Keratinocyte (primary cell): ENCODE measurements at regions not wholly inside any gene's neighbourhood (a gene's known extent, or its start where the extent isn't known, plus 50 kb on each side); places are given as distances from the start of the nearest gene placed in this dataset.

Source experiments
- DNase-seq: peaks from one replicate; pipeline ENCODE4 v3.0.0-alpha.2; 2011; ENCODE audit warnings: low read depth, missing footprints, low spot score
- FAIRE-seq: peaks from 2 replicates; lab custom pipeline; 2011; peaks lifted over from hg19 to GRCh38; lab: Jason Lieb, UNC
- H2AFZ ChIP-seq: 2 replicates; pipeline ENCODE4 v1.6.0; 2012; ENCODE audit warnings: low read length, control low read depth, inconsistent platforms; ENCODE audit not compliant: control insufficient read depth
- H3K27ac ChIP-seq: 2 replicates; pipeline ENCODE4 v1.5.1; 2011; ENCODE audit warnings: low read length; ENCODE audit not compliant: control insufficient read depth, insufficient read depth
- H3K27me3 ChIP-seq: 3 replicates; pipeline ENCODE4 v1.6.0; 2011; ENCODE audit warnings: low read length; ENCODE audit not compliant: control insufficient read depth, insufficient read depth; ENCODE audit errors: extremely low read depth
- H3K36me3 ChIP-seq, 2 experiments: 2 replicates in 1 of 2; 3 replicates in 1 of 2; pipeline ENCODE4 v1.5.1; 2011; ENCODE audit warnings: low read length in 2 of 2, mild to moderate bottlenecking in 1 of 2; ENCODE audit not compliant: control insufficient read depth in 2 of 2, insufficient read depth in 2 of 2; ENCODE audit errors: extremely low read depth in 1 of 2
- H3K4me1 ChIP-seq: 3 replicates; pipeline ENCODE4 v1.5.1; 2011; ENCODE audit warnings: low read length; ENCODE audit not compliant: control insufficient read depth, insufficient read depth; ENCODE audit errors: extremely low read depth
- H3K4me2 ChIP-seq: 3 replicates; pipeline ENCODE4 v1.6.0; 2011; ENCODE audit warnings: low read depth, low read length; ENCODE audit not compliant: control insufficient read depth, insufficient read depth; ENCODE audit errors: extremely low read depth
- H3K4me3 ChIP-seq, 3 experiments: fragments of 200-600 bp in 1 of 3; sonication (generic) in 1 of 3; 2 replicates in 2 of 3; 3 replicates in 1 of 3; pipeline ENCODE4 v1.5.1; 2011 to 2016; ENCODE audit warnings: low read length in 3 of 3, mild to moderate bottlenecking in 3 of 3, control low read depth in 2 of 3, inconsistent platforms in 1 of 3, low read depth in 1 of 3, mixed read lengths in 1 of 3, mixed run types in 1 of 3, moderate library complexity in 1 of 3; ENCODE audit not compliant: control insufficient read depth in 2 of 3, insufficient read depth in 2 of 3; ENCODE audit errors: extremely low read depth in 1 of 3
- H3K79me2 ChIP-seq: 2 replicates; pipeline ENCODE4 v1.6.0; 2012; ENCODE audit warnings: low read length; ENCODE audit not compliant: control insufficient read depth, insufficient read depth
- H3K9ac ChIP-seq: 3 replicates; pipeline ENCODE4 v1.6.0; 2011; ENCODE audit warnings: low read length; ENCODE audit not compliant: control insufficient read depth, insufficient read depth; ENCODE audit errors: extremely low read depth
- H3K9me1 ChIP-seq: 3 replicates; pipeline ENCODE4 v1.6.0; 2011; ENCODE audit warnings: low read length; ENCODE audit not compliant: control insufficient read depth, insufficient read depth; ENCODE audit errors: extremely low read depth
- H3K9me3 ChIP-seq: 2 replicates; pipeline ENCODE4 v1.5.1; 2012; ENCODE audit warnings: low read depth, low read length; ENCODE audit not compliant: control insufficient read depth
- H4K20me1 ChIP-seq: 3 replicates; pipeline ENCODE4 v1.6.0; 2011; ENCODE audit warnings: low read length; ENCODE audit not compliant: control insufficient read depth, insufficient read depth; ENCODE audit errors: extremely low read depth
- CTCF ChIP-seq, 3 experiments: IDR thresholded peaks in 1 of 3; conservative IDR thresholded peaks in 1 of 3; optimal IDR thresholded peaks in 1 of 3; 2 replicates in 2 of 3; 3 replicates in 1 of 3; pipeline versions ENCODE3 to v1.5.1; 2011; ENCODE audit warnings: low read length in 3 of 3, mild to moderate bottlenecking in 3 of 3, moderate library complexity in 2 of 3, control low read depth in 1 of 3, inconsistent platforms in 1 of 3; ENCODE audit not compliant: insufficient read depth in 2 of 3; ENCODE audit errors: extremely low read depth in 1 of 3
- EZH2 ChIP-seq: IDR thresholded peaks from one replicate; pipeline ENCODE4 v1.6.1; 2012; ENCODE audit warnings: inconsistent platforms, mild to moderate bottlenecking, low read length, moderate library complexity
- dilution Hi-C: fragments of 300-500 bp; cut with MboI; formaldehyde crosslinking; loops from one replicate; pipeline ENCODE4 v1.7.0; 2020; ENCODE audit warnings: low sequenced_read_pairs; ENCODE audit not compliant: extremely low pct_ligation_motif_present

GRCh38 chr5:125713109-125713805 lies 710.0 kb upstream of the GRAMD2B start:
- Histone ChIP-seq H3K9me3 (no peaks in the 10 kb centered on the region), H3K79me2 (no peaks in the 10 kb centered on the region), H3K27me3 (no peaks in the 10 kb centered on the region), H3K9ac (no peak overlapping the region), H3K36me3 (no peaks in the 10 kb centered on the region), H3K9me1 (no peaks in the 10 kb centered on the region), H3K4me3 (no peak overlapping the region), H3K4me1 (no peaks in the 10 kb centered on the region), H3K4me2 (no peak overlapping the region), H2AFZ (no peak overlapping the region), H3K27ac (no peak overlapping the region), H4K20me1 (no peaks in the 10 kb centered on the region)
- FAIRE-seq: no peak
- dilution Hi-C loops: no loop called here
- no peak for DNase-seq
- TF ChIP-seq EZH2: no peak
- no peak for TF ChIP-seq CTCF (optimal IDR thresholded peaks at IDR 0.05 in 1 of 3, IDR thresholded peaks at IDR 0.05 in 1 of 3, conservative IDR thresholded peaks at IDR 0.05 in 1 of 3; ENCODE audit: extremely low read depth in 1 of 3, insufficient read depth in 2 of 3, low read length in 3 of 3)

- no peak for FAIRE-seq
These were observed 708.0 kb upstream of the GRAMD2B start for GRCh38 chr5:125715216-125715615.

More at GRCh38 chr5:125715216-125715615, 708.0 kb upstream of the GRAMD2B start:
- H3K79me2 ChIP-seq: no peaks in the 10 kb centered on the region
- H3K4me1 ChIP-seq: no peaks in the 10 kb centered on the region
- no peak overlapping the region for H3K9ac ChIP-seq
- H3K4me3 ChIP-seq: no peak overlapping the region
- no peak for TF ChIP-seq CTCF (optimal IDR thresholded peaks at IDR 0.05 in 1 of 3, IDR thresholded peaks at IDR 0.05 in 1 of 3, conservative IDR thresholded peaks at IDR 0.05 in 1 of 3; ENCODE audit: extremely low read depth in 1 of 3, insufficient read depth in 2 of 3, low read length in 3 of 3)
- no peak for TF ChIP-seq EZH2
- H2AFZ ChIP-seq: no peak overlapping the region
- dilution Hi-C loops: no loop called here
- DNase-seq: no peak
- H3K4me2 ChIP-seq: no peak overlapping the region
- no peaks in the 10 kb centered on the region for H3K9me1 ChIP-seq
- no peaks in the 10 kb centered on the region for H3K36me3 ChIP-seq
- H3K27me3 ChIP-seq: no peaks in the 10 kb centered on the region
- H4K20me1 ChIP-seq: no peaks in the 10 kb centered on the region
- no peak overlapping the region for H3K27ac ChIP-seq
- H3K9me3 ChIP-seq: no peaks in the 10 kb centered on the region
